ENCODE measurements at regions not wholly inside any gene's neighbourhood (a gene's known extent, or its start where the extent isn't known, plus 50 kb on each side); places are given as distances from the start of the nearest gene placed in this dataset.

- no peaks in the 10 kb centered on the region for H3K36me3 Mint-ChIP-seq
- TF ChIP-seq CTCF (IDR thresholded peaks at IDR 0.05), result no peak
- no peaks in the 10 kb centered on the region for H3K36me3 ChIP-seq (replicated peaks in 1 of 2; ENCODE audit: control insufficient read depth in 1 of 2, insufficient read depth in 2 of 2, low read length in 2 of 2)
- H3K27ac Mint-ChIP-seq, result no peak overlapping the region
- no CpG with 5 or more reads among the region's 2 CpGs for WGBS (ENCODE audit: insufficient coverage)
- intact Hi-C loops (cut with micrococcal nuclease), result no loop called here
- no peak overlapping the region for H2AFZ ChIP-seq (ENCODE audit: insufficient read depth, low read depth, low read length, poor library complexity, severe bottlenecking)
- no peaks in the 10 kb centered on the region for H3K27me3 ChIP-seq (ENCODE audit: control insufficient read depth in 2 of 2, insufficient read depth in 2 of 2, low read length in 2 of 2)
- H3K4me3 ChIP-seq (replicated peaks in 1 of 3; ENCODE audit: low read depth in 2 of 3, low read length in 3 of 3), result no peak overlapping the region
- H3K27ac ChIP-seq (ENCODE audit: low read depth in 1 of 2, low read length in 2 of 2), result no peak overlapping the region
- no peak overlapping the region for H3K9ac ChIP-seq (ENCODE audit: insufficient read depth, low read length, poor library complexity, severe bottlenecking)
- H3K79me2 ChIP-seq (ENCODE audit: insufficient read depth, low read length), result no peaks in the 10 kb centered on the region
- H3K9me3 ChIP-seq (replicated peaks in 1 of 2; ENCODE audit: control insufficient read depth in 1 of 2, insufficient read depth in 1 of 2, low read length in 2 of 2), result no peaks in the 10 kb centered on the region
- no peaks in the 10 kb centered on the region for H3K4me1 ChIP-seq (ENCODE audit: control insufficient read depth in 1 of 2, insufficient read depth in 2 of 2, low read length in 2 of 2)
- H3K4me2 ChIP-seq (replicated peaks; ENCODE audit: extremely low read depth, low read length, poor library complexity, severe bottlenecking), result no peak overlapping the region
- peaks cover 0 to 3% (median 0%) of the 10 kb centered on the region in 3 donors for H3K27me3 Mint-ChIP-seq (ENCODE audit: low read depth in 3 of 3)
- H3K4me3 Mint-ChIP-seq, result no peak overlapping the region
- no peaks in the 10 kb centered on the region for H3K4me1 Mint-ChIP-seq
- H3K9me3 Mint-ChIP-seq, result peaks cover 0 to 4% (median 0%) of the 10 kb centered on the region in 7 donors
- DNase-seq, result no peak
- no peaks in the 10 kb centered on the region for H4K20me1 ChIP-seq (ENCODE audit: insufficient read depth, low read length)
Measured at GRCh38 chr20:54335299-54335698, 127.4 kb downstream of the PFDN4 start.

GRCh38 chr20:54337144-54337543, 129.3 kb downstream of the PFDN4 start:
- DNase-seq, result no peak
- no peak overlapping the region for H3K4me3 ChIP-seq (replicated peaks in 1 of 3; ENCODE audit: low read depth in 2 of 3, low read length in 3 of 3)
- H3K27me3 ChIP-seq (ENCODE audit: control insufficient read depth in 2 of 2, insufficient read depth in 2 of 2, low read length in 2 of 2), result no peaks in the 10 kb centered on the region
- no peaks in the 10 kb centered on the region for H3K79me2 ChIP-seq (ENCODE audit: insufficient read depth, low read length)
- no peak overlapping the region for H2AFZ ChIP-seq (ENCODE audit: insufficient read depth, low read depth, low read length, poor library complexity, severe bottlenecking)
- Mint-ChIP-seq H3K36me3 (no peaks in the 10 kb centered on the region), H3K4me3 (no peak overlapping the region), H3K27me3 (ENCODE audit: low read depth in 3 of 3) (peaks cover 0 to 3% (median 0%) of the 10 kb centered on the region in 3 donors), H3K27ac (no peak overlapping the region), H3K9me3 (peaks cover 0 to 2% (median 0%) of the 10 kb centered on the region in 7 donors), H3K4me1 (no peaks in the 10 kb centered on the region)
- no peaks in the 10 kb centered on the region for H3K36me3 ChIP-seq (replicated peaks in 1 of 2; ENCODE audit: control insufficient read depth in 1 of 2, insufficient read depth in 2 of 2, low read length in 2 of 2)
- H3K9ac ChIP-seq (ENCODE audit: insufficient read depth, low read length, poor library complexity, severe bottlenecking), result no peak overlapping the region
- H3K9me3 ChIP-seq (replicated peaks in 1 of 2; ENCODE audit: control insufficient read depth in 1 of 2, insufficient read depth in 1 of 2, low read length in 2 of 2), result no peaks in the 10 kb centered on the region
- WGBS (ENCODE audit: insufficient coverage), result no CpG with 5 or more reads among the region's 1 CpG
- no peaks in the 10 kb centered on the region for H3K4me1 ChIP-seq (ENCODE audit: control insufficient read depth in 1 of 2, insufficient read depth in 2 of 2, low read length in 2 of 2)
- H3K4me2 ChIP-seq (replicated peaks; ENCODE audit: extremely low read depth, low read length, poor library complexity, severe bottlenecking), result no peak overlapping the region
- intact Hi-C loops (cut with micrococcal nuclease), result no loop called here
- no peak for TF ChIP-seq CTCF (IDR thresholded peaks at IDR 0.05)
- no peaks in the 10 kb centered on the region for H4K20me1 ChIP-seq (ENCODE audit: insufficient read depth, low read length)
- H3K27ac ChIP-seq (ENCODE audit: low read depth in 1 of 2, low read length in 2 of 2), result no peak overlapping the region

Measured in CD14-positive monocyte (primary cell).